HepG2 (cell line): ENCODE measurements at regions not wholly inside any gene's neighbourhood (a gene's known extent, or its start where the extent isn't known, plus 50 kb on each side); places are given as distances from the start of the nearest gene placed in this dataset.

ENCODE experiments used
- ATAC-seq: fragments of 200-7000 bp; cut with Tn5 transposase; 3 replicates; pipeline ENCODE4 v1.9.1; 2020; ENCODE audit warnings: mild to moderate bottlenecking, moderate library complexity
- BruUV-seq: library from RNA; stranded (reverse); fragments of 400-500 nt; replicated peaks from 2 replicates; lab custom pipeline; 2021; lab: Mats Ljungman, UMichigan
- CTCF ChIA-PET: fragments of 300-600 bp; formaldehyde crosslinking; extraction: SDS; loops from one replicate; lab custom pipeline; 2021; ENCODE audit warnings: low total read pairs, inconsistent platforms, low intra/inter-chr PET ratio; lab: Yijun Ruan, JAX
- POLR2A ChIA-PET: fragments of 350-600 bp; sonication (Branson Sonifier 250); formaldehyde crosslinking; loops from one replicate; lab custom pipeline; 2020; ENCODE audit warnings: antibody characterized with exemption, inconsistent platforms; lab: Yijun Ruan, JAX
- DNase-seq: peaks from one replicate; pipeline ENCODE4 v3.0.0-alpha.2; 2015; ENCODE audit warnings: low spot score
- FAIRE-seq: peaks from 3 replicates; lab custom pipeline; 2011; peaks lifted over from hg19 to GRCh38; lab: Jason Lieb, UNC
- H2AFZ ChIP-seq: one replicate; pipeline ENCODE4 v1.6.1; 2011; ENCODE audit warnings: low read length, inconsistent platforms
- H3K27ac ChIP-seq: fragments of 300-600 bp; 3 replicates; pipeline ENCODE4 v1.8.0; 2011; ENCODE audit warnings: mixed run types, mild to moderate bottlenecking, mixed read lengths, low read length, inconsistent platforms; ENCODE audit not compliant: insufficient read depth; ENCODE audit errors: extremely low read length
- H3K27me3 ChIP-seq, 2 experiments: fragments of 200-600 bp in 1 of 2; 2 replicates in 1 of 2; 3 replicates in 1 of 2; pipeline versions ENCODE4 v1.6.0 to v1.8.0; 2011; ENCODE audit warnings: low read length in 2 of 2, mild to moderate bottlenecking in 2 of 2, moderate library complexity in 2 of 2, inconsistent platforms in 1 of 2; ENCODE audit not compliant: insufficient read depth in 2 of 2, control insufficient read depth in 1 of 2
- H3K36me3 ChIP-seq, 2 experiments: fragments of 200-600 bp in 1 of 2; replicated peaks in 1 of 2; 2 replicates in 1 of 2; 3 replicates in 1 of 2; pipeline versions ENCODE4 v1.5.1 to v1.8.0; 2011; ENCODE audit warnings: low read length in 2 of 2, inconsistent platforms in 1 of 2; ENCODE audit not compliant: insufficient read depth in 2 of 2, control insufficient read depth in 1 of 2
- H3K4me1 ChIP-seq: 2 replicates; pipeline ENCODE4 v1.5.1; 2012; ENCODE audit warnings: low read length, inconsistent platforms; ENCODE audit not compliant: insufficient read depth
- H3K4me2 ChIP-seq: 2 replicates; pipeline ENCODE4 v1.6.0; 2011; ENCODE audit warnings: low read depth, low read length, inconsistent platforms
- H3K4me3 ChIP-seq, 3 experiments: fragments of 200-600 bp in 1 of 3; sonication (generic), shearing (Covaris generic) in 1 of 3; replicated peaks in 1 of 3; 2 replicates each; pipeline ENCODE4 v1.5.1; 2011 to 2016; ENCODE audit warnings: low read length in 3 of 3, inconsistent platforms in 2 of 3, low read depth in 2 of 3, mild to moderate bottlenecking in 2 of 3, control low read depth in 1 of 3, mixed read lengths in 1 of 3; ENCODE audit not compliant: insufficient read depth in 1 of 3
- H3K79me2 ChIP-seq: one replicate; pipeline ENCODE4 v1.6.1; 2011; ENCODE audit warnings: low read length, inconsistent platforms; ENCODE audit not compliant: insufficient read depth
- H3K9ac ChIP-seq: 2 replicates; pipeline ENCODE4 v1.6.0; 2011; ENCODE audit warnings: mild to moderate bottlenecking, low read depth, low read length, inconsistent platforms; ENCODE audit not compliant: insufficient read depth
- H3K9me3 ChIP-seq: 2 replicates; pipeline ENCODE4 v1.5.1; 2012; ENCODE audit warnings: mild to moderate bottlenecking, low read length
- H4K20me1 ChIP-seq: 2 replicates; pipeline ENCODE4 v1.6.0; 2011; ENCODE audit warnings: inconsistent platforms, mild to moderate bottlenecking, low read length, moderate library complexity; ENCODE audit not compliant: insufficient read depth
- ARHGAP35 ChIP-seq: sonication (generic); formaldehyde crosslinking; IDR thresholded peaks from 2 replicates; pipeline ENCODE4 v1.9.0; 2022; ENCODE audit warnings: mild to moderate bottlenecking, inconsistent platforms, moderate library complexity, missing genetic modification reagents, borderline replicate concordance
- ISX ChIP-seq: sonication (generic); formaldehyde crosslinking; conservative IDR thresholded peaks from 2 replicates; pipeline ENCODE4 v1.5.0; 2020; ENCODE audit warnings: missing genetic modification reagents
- NFE2L2 ChIP-seq: fragments of 150-350 bp; IDR thresholded peaks from 2 replicates; pipeline ENCODE4 v1.6.1; 2014; ENCODE audit warnings: low read length
- TBP ChIP-seq: sonication (generic); formaldehyde crosslinking; IDR thresholded peaks from 2 replicates; pipeline ENCODE4 v1.5.0; 2020; ENCODE audit warnings: missing genetic modification reagents
- TCF7L2 ChIP-seq: IDR thresholded peaks from 2 replicates; pipeline ENCODE4 v1.6.1; 2011; ENCODE audit warnings: mild to moderate bottlenecking, low read depth, low read length, moderate library complexity
- ZFP36L2 ChIP-seq: sonication (generic); formaldehyde crosslinking; IDR thresholded peaks from 2 replicates; pipeline ENCODE4 v1.4.0; 2020; ENCODE audit warnings: missing genetic modification reagents
- ZNF891 ChIP-seq: sonication (generic); formaldehyde crosslinking; IDR thresholded peaks from 2 replicates; pipeline ENCODE4 v1.5.0; 2020; ENCODE audit warnings: mild to moderate bottlenecking, missing genetic modification reagents
- WGBS: methylation state at CpG from one replicate; pipeline ENCODE4 v1.1.6; 2017; ENCODE audit warnings: low lambda C conversion rate; 5-methylcytosine and 5-hydroxymethylcytosine counted together
- in situ Hi-C: cut with HindIII; loops from 2 replicates; pipeline ENCODE4 v1.10.0; 2017; ENCODE audit warnings: low pct_unique_long_range_greater_than_20kb; ENCODE audit not compliant: extremely low pct_ligation_motif_present
- intact Hi-C: fragments of 100-400 bp; cut with micrococcal nuclease; formaldehyde crosslinking; loops from one replicate; pipeline ENCODE4 v1.10.0; 2022; ENCODE audit not compliant: unreplicated experiment
- TF ChIP-seq, protein P1 (sequence below): IDR thresholded peaks from 2 replicates; pipeline ENCODE4 v1.6.1; 2016; ENCODE audit warnings: control low read depth
- TF ChIP-seq, protein P2 (sequence below): sonication (generic); formaldehyde crosslinking; IDR thresholded peaks from 2 replicates; pipeline ENCODE4 v1.8.0; 2023; ENCODE audit warnings: mild to moderate bottlenecking, missing genetic modification reagents
- TF ChIP-seq, protein P3 (sequence below): sonication (generic); formaldehyde crosslinking; IDR thresholded peaks from 2 replicates; pipeline ENCODE4 v1.4.0; 2020; ENCODE audit warnings: missing genetic modification reagents
- TF ChIP-seq, protein P4 (sequence below): sonication (generic); formaldehyde crosslinking; IDR thresholded peaks from 2 replicates; pipeline ENCODE4 v1.4.0; 2020; ENCODE audit warnings: missing genetic modification reagents
- TF ChIP-seq, protein P5 (sequence below): sonication (generic); formaldehyde crosslinking; IDR thresholded peaks from 2 replicates; pipeline ENCODE4 v1.4.0; 2020; ENCODE audit warnings: missing genetic modification reagents
- TF ChIP-seq, protein P6 (sequence below): sonication (generic); formaldehyde crosslinking; IDR thresholded peaks from 2 replicates; pipeline ENCODE4 v1.9.0; 2021; ENCODE audit warnings: missing genetic modification reagents, mild to moderate bottlenecking, borderline replicate concordance

DNA sequence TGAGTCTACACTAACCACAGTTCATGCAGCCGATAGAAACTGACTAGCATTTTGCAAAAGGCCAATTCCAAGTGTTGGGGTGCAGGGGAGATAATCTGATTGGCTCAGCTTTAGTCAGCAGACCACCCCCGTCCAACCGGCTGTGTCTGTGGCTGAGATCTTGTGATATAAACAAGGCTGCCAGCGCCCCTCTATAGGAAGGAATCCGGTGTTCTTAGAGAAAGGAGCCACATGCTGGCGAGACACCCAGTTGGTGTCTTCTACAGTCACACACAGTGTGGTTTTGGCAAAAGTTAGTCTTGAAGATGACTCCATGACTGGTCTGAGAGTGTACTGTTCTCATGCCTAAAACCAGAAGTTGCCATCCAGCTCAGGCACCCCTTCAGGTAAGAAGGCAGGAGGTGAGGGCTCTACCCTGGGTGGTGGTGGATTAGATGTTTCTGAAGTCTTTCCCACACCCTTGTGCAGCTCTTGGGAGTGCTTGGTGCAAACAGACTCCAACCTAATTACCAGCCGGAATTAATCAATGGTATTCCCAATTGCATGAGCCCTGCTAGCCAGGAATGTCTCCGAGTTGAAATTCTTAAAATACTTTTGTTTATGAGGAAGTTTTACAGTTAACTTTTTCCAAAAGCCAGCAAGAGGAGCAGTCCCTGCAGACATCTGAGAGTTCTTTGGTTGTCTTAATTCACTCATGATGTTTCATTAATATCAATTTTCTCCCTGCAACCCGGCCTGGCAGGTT, 172.3 kb upstream of the IRX6 start:
- H3K36me3 ChIP-seq = no peaks in the 10 kb centered on the region
- no peaks in the 10 kb centered on the region for H4K20me1 ChIP-seq
- FAIRE-seq (no peak), DNase-seq (no peak), ATAC-seq (no peak)
- H3K27me3 ChIP-seq = peaks cover 0 to 4% of the 10 kb centered on the region in 2 experiments; a peak in 2 of 5 replicates
- H3K9ac ChIP-seq = no peak overlapping the region
- H3K79me2 ChIP-seq = no peaks in the 10 kb centered on the region
- intact Hi-C loops = no loop called here
- H2AFZ ChIP-seq = no peak overlapping the region
- H3K9me3 ChIP-seq = no peaks in the 10 kb centered on the region
- H3K4me2 ChIP-seq = no peak overlapping the region
- ChIA-PET POLR2A (no interaction called here), CTCF (no interaction called here)
- H3K4me3 ChIP-seq = no peak overlapping the region
- in situ Hi-C loops = no loop called here
- WGBS = 16% methylated on average over 9 of the region's 9 CpGs
- BruUV-seq = no TSS peak
- H3K4me1 ChIP-seq = no peaks in the 10 kb centered on the region
- no peak overlapping the region for H3K27ac ChIP-seq
- TF ChIP-seq NFE2L2 = no peak
- TF ChIP-seq, protein P1, sequence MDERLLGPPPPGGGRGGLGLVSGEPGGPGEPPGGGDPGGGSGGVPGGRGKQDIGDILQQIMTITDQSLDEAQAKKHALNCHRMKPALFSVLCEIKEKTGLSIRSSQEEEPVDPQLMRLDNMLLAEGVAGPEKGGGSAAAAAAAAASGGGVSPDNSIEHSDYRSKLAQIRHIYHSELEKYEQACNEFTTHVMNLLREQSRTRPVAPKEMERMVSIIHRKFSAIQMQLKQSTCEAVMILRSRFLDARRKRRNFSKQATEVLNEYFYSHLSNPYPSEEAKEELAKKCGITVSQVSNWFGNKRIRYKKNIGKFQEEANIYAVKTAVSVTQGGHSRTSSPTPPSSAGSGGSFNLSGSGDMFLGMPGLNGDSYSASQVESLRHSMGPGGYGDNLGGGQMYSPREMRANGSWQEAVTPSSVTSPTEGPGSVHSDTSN (CRISPR knock-in tag) = no peak
- TF ChIP-seq TBP (CRISPR knock-in tag) = no peak
- TF ChIP-seq, protein P2, sequence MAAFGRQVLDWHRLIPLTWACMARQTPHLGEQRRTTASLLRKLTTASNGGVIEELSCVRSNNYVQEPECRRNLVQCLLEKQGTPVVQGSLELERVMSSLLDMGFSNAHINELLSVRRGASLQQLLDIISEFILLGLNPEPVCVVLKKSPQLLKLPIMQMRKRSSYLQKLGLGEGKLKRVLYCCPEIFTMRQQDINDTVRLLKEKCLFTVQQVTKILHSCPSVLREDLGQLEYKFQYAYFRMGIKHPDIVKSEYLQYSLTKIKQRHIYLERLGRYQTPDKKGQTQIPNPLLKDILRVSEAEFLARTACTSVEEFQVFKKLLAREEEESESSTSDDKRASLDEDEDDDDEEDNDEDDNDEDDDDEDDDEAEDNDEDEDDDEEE (CRISPR knock-in tag) = no peak
- no peak for TF ChIP-seq ISX (CRISPR knock-in tag)
- TF ChIP-seq, protein P3, sequence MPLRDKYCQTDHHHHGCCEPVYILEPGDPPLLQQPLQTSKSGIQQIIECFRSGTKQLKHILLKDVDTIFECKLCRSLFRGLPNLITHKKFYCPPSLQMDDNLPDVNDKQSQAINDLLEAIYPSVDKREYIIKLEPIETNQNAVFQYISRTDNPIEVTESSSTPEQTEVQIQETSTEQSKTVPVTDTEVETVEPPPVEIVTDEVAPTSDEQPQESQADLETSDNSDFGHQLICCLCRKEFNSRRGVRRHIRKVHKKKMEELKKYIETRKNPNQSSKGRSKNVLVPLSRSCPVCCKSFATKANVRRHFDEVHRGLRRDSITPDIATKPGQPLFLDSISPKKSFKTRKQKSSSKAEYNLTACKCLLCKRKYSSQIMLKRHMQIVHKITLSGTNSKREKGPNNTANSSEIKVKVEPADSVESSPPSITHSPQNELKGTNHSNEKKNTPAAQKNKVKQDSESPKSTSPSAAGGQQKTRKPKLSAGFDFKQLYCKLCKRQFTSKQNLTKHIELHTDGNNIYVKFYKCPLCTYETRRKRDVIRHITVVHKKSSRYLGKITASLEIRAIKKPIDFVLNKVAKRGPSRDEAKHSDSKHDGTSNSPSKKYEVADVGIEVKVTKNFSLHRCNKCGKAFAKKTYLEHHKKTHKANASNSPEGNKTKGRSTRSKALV = no peak
- no peak for TF ChIP-seq ARHGAP35 (CRISPR knock-in tag)
- no peak for TF ChIP-seq ZNF891 (CRISPR knock-in tag)
- TF ChIP-seq, protein P4, sequence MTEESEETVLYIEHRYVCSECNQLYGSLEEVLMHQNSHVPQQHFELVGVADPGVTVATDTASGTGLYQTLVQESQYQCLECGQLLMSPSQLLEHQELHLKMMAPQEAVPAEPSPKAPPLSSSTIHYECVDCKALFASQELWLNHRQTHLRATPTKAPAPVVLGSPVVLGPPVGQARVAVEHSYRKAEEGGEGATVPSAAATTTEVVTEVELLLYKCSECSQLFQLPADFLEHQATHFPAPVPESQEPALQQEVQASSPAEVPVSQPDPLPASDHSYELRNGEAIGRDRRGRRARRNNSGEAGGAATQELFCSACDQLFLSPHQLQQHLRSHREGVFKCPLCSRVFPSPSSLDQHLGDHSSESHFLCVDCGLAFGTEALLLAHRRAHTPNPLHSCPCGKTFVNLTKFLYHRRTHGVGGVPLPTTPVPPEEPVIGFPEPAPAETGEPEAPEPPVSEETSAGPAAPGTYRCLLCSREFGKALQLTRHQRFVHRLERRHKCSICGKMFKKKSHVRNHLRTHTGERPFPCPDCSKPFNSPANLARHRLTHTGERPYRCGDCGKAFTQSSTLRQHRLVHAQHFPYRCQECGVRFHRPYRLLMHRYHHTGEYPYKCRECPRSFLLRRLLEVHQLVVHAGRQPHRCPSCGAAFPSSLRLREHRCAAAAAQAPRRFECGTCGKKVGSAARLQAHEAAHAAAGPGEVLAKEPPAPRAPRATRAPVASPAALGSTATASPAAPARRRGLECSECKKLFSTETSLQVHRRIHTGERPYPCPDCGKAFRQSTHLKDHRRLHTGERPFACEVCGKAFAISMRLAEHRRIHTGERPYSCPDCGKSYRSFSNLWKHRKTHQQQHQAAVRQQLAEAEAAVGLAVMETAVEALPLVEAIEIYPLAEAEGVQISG (CRISPR knock-in tag) = no peak
- TF ChIP-seq, protein P5, sequence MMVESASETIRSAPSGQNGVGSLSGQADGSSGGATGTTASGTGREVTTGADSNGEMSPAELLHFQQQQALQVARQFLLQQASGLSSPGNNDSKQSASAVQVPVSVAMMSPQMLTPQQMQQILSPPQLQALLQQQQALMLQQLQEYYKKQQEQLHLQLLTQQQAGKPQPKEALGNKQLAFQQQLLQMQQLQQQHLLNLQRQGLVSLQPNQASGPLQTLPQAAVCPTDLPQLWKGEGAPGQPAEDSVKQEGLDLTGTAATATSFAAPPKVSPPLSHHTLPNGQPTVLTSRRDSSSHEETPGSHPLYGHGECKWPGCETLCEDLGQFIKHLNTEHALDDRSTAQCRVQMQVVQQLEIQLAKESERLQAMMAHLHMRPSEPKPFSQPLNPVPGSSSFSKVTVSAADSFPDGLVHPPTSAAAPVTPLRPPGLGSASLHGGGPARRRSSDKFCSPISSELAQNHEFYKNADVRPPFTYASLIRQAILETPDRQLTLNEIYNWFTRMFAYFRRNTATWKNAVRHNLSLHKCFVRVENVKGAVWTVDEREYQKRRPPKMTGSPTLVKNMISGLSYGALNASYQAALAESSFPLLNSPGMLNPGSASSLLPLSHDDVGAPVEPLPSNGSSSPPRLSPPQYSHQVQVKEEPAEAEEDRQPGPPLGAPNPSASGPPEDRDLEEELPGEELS = no peak
- TF ChIP-seq, protein P6, sequence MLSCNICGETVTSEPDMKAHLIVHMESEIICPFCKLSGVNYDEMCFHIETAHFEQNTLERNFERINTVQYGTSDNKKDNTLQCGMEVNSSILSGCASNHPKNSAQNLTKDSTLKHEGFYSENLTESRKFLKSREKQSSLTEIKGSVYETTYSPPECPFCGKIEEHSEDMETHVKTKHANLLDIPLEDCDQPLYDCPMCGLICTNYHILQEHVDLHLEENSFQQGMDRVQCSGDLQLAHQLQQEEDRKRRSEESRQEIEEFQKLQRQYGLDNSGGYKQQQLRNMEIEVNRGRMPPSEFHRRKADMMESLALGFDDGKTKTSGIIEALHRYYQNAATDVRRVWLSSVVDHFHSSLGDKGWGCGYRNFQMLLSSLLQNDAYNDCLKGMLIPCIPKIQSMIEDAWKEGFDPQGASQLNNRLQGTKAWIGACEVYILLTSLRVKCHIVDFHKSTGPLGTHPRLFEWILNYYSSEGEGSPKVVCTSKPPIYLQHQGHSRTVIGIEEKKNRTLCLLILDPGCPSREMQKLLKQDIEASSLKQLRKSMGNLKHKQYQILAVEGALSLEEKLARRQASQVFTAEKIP = no peak
- no peak for TF ChIP-seq TCF7L2
- TF ChIP-seq ZFP36L2 (CRISPR knock-in tag) = no peak
